OCI-LY1 (cell line): ENCODE measurements at regions not wholly inside any gene's neighbourhood (a gene's known extent, or its start where the extent isn't known, plus 50 kb on each side); places are given as distances from the start of the nearest gene placed in this dataset.

ENCODE experiments used
- EZH2 ChIP-seq: fragments of 200-600 bp; sonication (generic), shearing (Covaris generic); IDR thresholded peaks from 2 replicates; pipeline ENCODE4 v1.8.0; 2017; ENCODE audit warnings: borderline replicate concordance, mixed run types, mild to moderate bottlenecking, antibody characterized with exemption, low read length, moderate library complexity, mixed read lengths
- TF ChIP-seq, protein P1 (sequence below): fragments of 200-600 bp; sonication (generic), shearing (Covaris generic); IDR thresholded peaks from 2 replicates; pipeline ENCODE4 v1.5.1; 2017; ENCODE audit warnings: mild to moderate bottlenecking, antibody characterized with exemption, low read length, moderate library complexity, mixed read lengths

DNA sequence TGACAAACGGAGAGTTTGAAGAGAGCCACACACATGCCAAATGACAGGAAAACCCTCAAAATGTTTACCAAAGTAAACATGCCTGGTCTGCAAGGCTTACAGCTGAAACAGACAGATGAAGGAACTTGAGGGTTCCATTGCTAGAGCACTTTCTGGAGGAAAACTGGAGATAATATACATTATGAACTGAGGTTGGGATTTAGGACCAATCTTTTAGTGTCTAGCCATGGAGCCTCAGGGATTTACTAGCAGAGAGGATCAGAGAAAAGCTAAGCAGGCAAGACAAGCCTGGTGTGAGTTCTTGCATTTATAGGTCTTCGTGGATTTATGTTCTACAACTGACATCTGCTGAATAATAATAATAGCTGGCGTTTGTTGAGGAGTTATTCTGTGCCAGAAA is 205.3 kb downstream of the AEBP2 start:
- TF ChIP-seq, protein P1, sequence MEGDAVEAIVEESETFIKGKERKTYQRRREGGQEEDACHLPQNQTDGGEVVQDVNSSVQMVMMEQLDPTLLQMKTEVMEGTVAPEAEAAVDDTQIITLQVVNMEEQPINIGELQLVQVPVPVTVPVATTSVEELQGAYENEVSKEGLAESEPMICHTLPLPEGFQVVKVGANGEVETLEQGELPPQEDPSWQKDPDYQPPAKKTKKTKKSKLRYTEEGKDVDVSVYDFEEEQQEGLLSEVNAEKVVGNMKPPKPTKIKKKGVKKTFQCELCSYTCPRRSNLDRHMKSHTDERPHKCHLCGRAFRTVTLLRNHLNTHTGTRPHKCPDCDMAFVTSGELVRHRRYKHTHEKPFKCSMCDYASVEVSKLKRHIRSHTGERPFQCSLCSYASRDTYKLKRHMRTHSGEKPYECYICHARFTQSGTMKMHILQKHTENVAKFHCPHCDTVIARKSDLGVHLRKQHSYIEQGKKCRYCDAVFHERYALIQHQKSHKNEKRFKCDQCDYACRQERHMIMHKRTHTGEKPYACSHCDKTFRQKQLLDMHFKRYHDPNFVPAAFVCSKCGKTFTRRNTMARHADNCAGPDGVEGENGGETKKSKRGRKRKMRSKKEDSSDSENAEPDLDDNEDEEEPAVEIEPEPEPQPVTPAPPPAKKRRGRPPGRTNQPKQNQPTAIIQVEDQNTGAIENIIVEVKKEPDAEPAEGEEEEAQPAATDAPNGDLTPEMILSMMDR = no peak
- no peak for TF ChIP-seq EZH2
